ENCODE measurements at regions not wholly inside any gene's neighbourhood (a gene's known extent, or its start where the extent isn't known, plus 50 kb on each side); places are given as distances from the start of the nearest gene placed in this dataset.
A peak's percentile ranks its signal among the peaks of the same experiment; 100 is the strongest.

GRCh38 chr17:74042744-74043486 lies 160.6 kb upstream of the RPL38 start:
- Histone ChIP-seq H3K9me3 (no peaks in the 10 kb centered on the region), H3K36me3 (ENCODE audit: insufficient read depth in 1 of 2, low read depth in 1 of 2) (no peaks in the 10 kb centered on the region), H3K27ac (no peak overlapping the region), H3K4me1 (no peaks in the 10 kb centered on the region), H3K4me3 (no peak overlapping the region), H3K27me3 (ENCODE audit: insufficient read depth in 3 of 3, low read length in 2 of 3) (peaks cover 0 to 3% (median 2%) of the 10 kb centered on the region in 3 donors)
- no peak for TF ChIP-seq CTCF (IDR thresholded peaks at IDR 0.05)
- 29 to 39% (median 36%) methylated on average over 8 of the region's 8 CpGs for WGBS, 3 donors
- ATAC-seq (peak; percentile 89 to 96 (median 96)), DNase-seq (peak; percentile 70 to 72)
- intact Hi-C loops (cut with DNase I), result no loop called here

- no peaks in the 10 kb centered on the region for H3K9me3 ChIP-seq
- H3K4me1 ChIP-seq, result no peaks in the 10 kb centered on the region
Measured at GRCh38 chr17:74043976-74044375, 159.5 kb upstream of the RPL38 start.

GRCh38 chr17:74045608-74046280 lies 157.7 kb upstream of the RPL38 start:
- H3K9me3 ChIP-seq, result no peaks in the 10 kb centered on the region
- H3K4me1 ChIP-seq, result no peaks in the 10 kb centered on the region
- WGBS, 3 donors, result 49 to 62% (median 61%) methylated on average over 16 of the region's 16 CpGs
- H3K27me3 ChIP-seq (ENCODE audit: insufficient read depth in 3 of 3, low read length in 2 of 3), result peaks cover 0 to 31% (median 8%) of the 10 kb centered on the region in 3 donors
- intact Hi-C loops (cut with DNase I), result no loop called here
- no peak for ATAC-seq
- DNase-seq, result no peak
- no peak overlapping the region for H3K4me3 ChIP-seq
- no peak for TF ChIP-seq CTCF (IDR thresholded peaks at IDR 0.05)
- H3K36me3 ChIP-seq (ENCODE audit: insufficient read depth in 1 of 2, low read depth in 1 of 2), result no peaks in the 10 kb centered on the region
- H3K27ac ChIP-seq, result no peak overlapping the region

More at GRCh38 chr17:74043976-74044375, 159.5 kb upstream of the RPL38 start:
- DNase-seq (no peak), ATAC-seq (no peak)
- Histone ChIP-seq H3K4me3 (no peak overlapping the region), H3K27me3 (ENCODE audit: insufficient read depth in 3 of 3, low read length in 2 of 3) (peaks cover 0 to 14% (median 6%) of the 10 kb centered on the region in 3 donors), H3K36me3 (ENCODE audit: insufficient read depth in 1 of 2, low read depth in 1 of 2) (no peaks in the 10 kb centered on the region), H3K27ac (no peak overlapping the region)
- intact Hi-C loops (cut with DNase I), result no loop called here
- WGBS, 3 donors, result 62 to 72% (median 71%) methylated on average over 4 of the region's 4 CpGs
- TF ChIP-seq CTCF (IDR thresholded peaks at IDR 0.05), result no peak

- no peak for TF ChIP-seq CTCF (IDR thresholded peaks at IDR 0.05)
- Histone ChIP-seq H3K36me3 (ENCODE audit: insufficient read depth in 1 of 2, low read depth in 1 of 2) (no peaks in the 10 kb centered on the region), H3K9me3 (no peaks in the 10 kb centered on the region), H3K4me3 (no peak overlapping the region), H3K27me3 (ENCODE audit: insufficient read depth in 3 of 3, low read length in 2 of 3) (peaks cover 0 to 47% (median 8%) of the 10 kb centered on the region in 3 donors), H3K4me1 (no peaks in the 10 kb centered on the region), H3K27ac (no peak overlapping the region)
- DNase-seq (no peak), ATAC-seq (no peak)
- WGBS, 3 donors, result 39 to 47% (median 40%) methylated on average over 15 of the region's 15 CpGs
- intact Hi-C loops (cut with DNase I), result no loop called here
Measured at GRCh38 chr17:74049167-74049966, 154.1 kb upstream of the RPL38 start.

Measured in psoas muscle (tissue), 7 donors.